OCI-LY1 (cell line): ENCODE measurements at regions not wholly inside any gene's neighbourhood (a gene's known extent, or its start where the extent isn't known, plus 50 kb on each side); places are given as distances from the start of the nearest gene placed in this dataset.

Experiments used
- H2AFZ ChIP-seq: fragments of 200-600 bp; sonication (generic), shearing (Covaris generic); 2 replicates; pipeline ENCODE4 v1.6.0; 2014; ENCODE audit warnings: antibody characterized with exemption, mild to moderate bottlenecking, low read length
- H3F3A ChIP-seq: fragments of 200-600 bp; sonication (generic), shearing (Covaris generic); 2 replicates; pipeline ENCODE4 v1.6.0; 2014; ENCODE audit warnings: mild to moderate bottlenecking, antibody characterized with exemption, low read length, moderate library complexity; ENCODE audit not compliant: insufficient read depth
- H3K27ac ChIP-seq: fragments of 200-600 bp; sonication (generic); 2 replicates; pipeline ENCODE4 v1.5.1; 2014; ENCODE audit warnings: low read length, mixed run types, mild to moderate bottlenecking, low read depth; ENCODE audit not compliant: poor library complexity, severe bottlenecking
- H3K27me3 ChIP-seq: fragments of 200-600 bp; sonication (generic); 2 replicates; pipeline ENCODE4 v1.6.0; 2014; ENCODE audit warnings: antibody characterized with exemption, mild to moderate bottlenecking, low read length, moderate library complexity; ENCODE audit not compliant: insufficient read depth
- H3K36me3 ChIP-seq: fragments of 200-600 bp; sonication (generic); 2 replicates; pipeline ENCODE4 v1.6.1; 2014; ENCODE audit warnings: mild to moderate bottlenecking, antibody characterized with exemption, low read length, moderate library complexity, mixed read lengths; ENCODE audit not compliant: insufficient read depth
- H3K4me1 ChIP-seq: fragments of 200-600 bp; sonication (generic); 2 replicates; pipeline ENCODE4 v1.5.1; 2014; ENCODE audit warnings: mild to moderate bottlenecking, low read length, moderate library complexity; ENCODE audit not compliant: insufficient read depth, severe bottlenecking
- H3K4me2 ChIP-seq: fragments of 200-600 bp; sonication (generic), shearing (Covaris generic); 2 replicates; pipeline ENCODE4 v1.6.1; 2014; ENCODE audit warnings: low read length
- H3K4me3 ChIP-seq: fragments of 200-600 bp; sonication (generic); 2 replicates; pipeline ENCODE4 v1.5.1; 2014; ENCODE audit warnings: low read length, low read depth, mild to moderate bottlenecking, mixed read lengths; ENCODE audit not compliant: poor library complexity, severe bottlenecking
- H3K79me2 ChIP-seq: fragments of 200-600 bp; shearing (Covaris generic); 2 replicates; pipeline ENCODE4 v1.6.1; 2016; ENCODE audit warnings: mixed run types, low read length, mixed read lengths; ENCODE audit not compliant: insufficient read depth
- H3K9ac ChIP-seq: fragments of 200-600 bp; sonication (generic), shearing (Covaris generic); 2 replicates; pipeline ENCODE4 v1.6.1; 2014; ENCODE audit warnings: mild to moderate bottlenecking, low read length, mixed read lengths
- H3K9me2 ChIP-seq: fragments of 200-600 bp; sonication (generic), shearing (Covaris generic); 2 replicates; pipeline ENCODE4 v1.6.1; 2014; ENCODE audit warnings: low read depth, mild to moderate bottlenecking, low read length, mixed read lengths
- H3K9me3 ChIP-seq: fragments of 200-600 bp; shearing (Covaris generic); 2 replicates; pipeline ENCODE4 v1.6.1; 2014; ENCODE audit warnings: low read length, mixed read lengths
- H4K20me1 ChIP-seq: fragments of 200-600 bp; sonication (generic), shearing (Covaris generic); 2 replicates; pipeline ENCODE4 v1.6.0; 2016; ENCODE audit warnings: mild to moderate bottlenecking, low read length; ENCODE audit not compliant: insufficient read depth
- CTCF ChIP-seq: fragments of 200-600 bp; sonication (generic), shearing (Covaris generic); IDR thresholded peaks from 2 replicates; pipeline ENCODE4 v1.5.1; 2017; ENCODE audit warnings: mild to moderate bottlenecking, antibody characterized with exemption, low read length, moderate library complexity, mixed read lengths
- EZH2 ChIP-seq: fragments of 200-600 bp; sonication (generic), shearing (Covaris generic); IDR thresholded peaks from 2 replicates; pipeline ENCODE4 v1.8.0; 2017; ENCODE audit warnings: borderline replicate concordance, mixed run types, mild to moderate bottlenecking, antibody characterized with exemption, low read length, moderate library complexity, mixed read lengths

GRCh38 chr3:176919836-176920765 is 277.2 kb downstream of the TBL1XR1 start:
- Histone ChIP-seq H3K27ac (no peak overlapping the region), H2AFZ (no peak overlapping the region), H3K79me2 (no peaks in the 10 kb centered on the region), H3K4me3 (no peak overlapping the region), H3K9me3 (no peaks in the 10 kb centered on the region), H3K36me3 (no peaks in the 10 kb centered on the region), H3K9me2 (no peaks in the 10 kb centered on the region), H3K9ac (no peak overlapping the region), H4K20me1 (no peaks in the 10 kb centered on the region), H3K4me2 (no peak overlapping the region), H3K27me3 (no peaks in the 10 kb centered on the region), H3K4me1 (no peaks in the 10 kb centered on the region), H3F3A (no peaks in the 10 kb centered on the region)
- TF ChIP-seq CTCF, result no peak
- TF ChIP-seq EZH2, result no peak

GRCh38 chr3:176916777-176917176 is 280.5 kb downstream of the TBL1XR1 start:
- Histone ChIP-seq H3K9ac (no peak overlapping the region), H3K36me3 (no peaks in the 10 kb centered on the region), H3K27me3 (no peaks in the 10 kb centered on the region), H3K4me1 (no peaks in the 10 kb centered on the region), H3K27ac (no peak overlapping the region), H3K9me2 (no peaks in the 10 kb centered on the region), H4K20me1 (no peaks in the 10 kb centered on the region), H3K79me2 (no peaks in the 10 kb centered on the region), H3K4me2 (no peak overlapping the region), H3K4me3 (no peak overlapping the region), H3F3A (no peaks in the 10 kb centered on the region), H2AFZ (no peak overlapping the region), H3K9me3 (no peaks in the 10 kb centered on the region)
- no peak for TF ChIP-seq CTCF
- no peak for TF ChIP-seq EZH2

GRCh38 chr3:176914764-176915163 is 282.5 kb downstream of the TBL1XR1 start:
- no peaks in the 10 kb centered on the region for H3K79me2 ChIP-seq

More at GRCh38 chr3:176914764-176915163, 282.5 kb downstream of the TBL1XR1 start:
- H3K36me3 ChIP-seq, result no peaks in the 10 kb centered on the region
- no peaks in the 10 kb centered on the region for H3F3A ChIP-seq
- H3K9me3 ChIP-seq, result no peaks in the 10 kb centered on the region
- no peak overlapping the region for H3K4me3 ChIP-seq
- H3K4me1 ChIP-seq, result no peaks in the 10 kb centered on the region
- TF ChIP-seq CTCF, result no peak
- TF ChIP-seq EZH2, result no peak
- H3K27ac ChIP-seq, result no peak overlapping the region
- no peaks in the 10 kb centered on the region for H3K27me3 ChIP-seq
- H3K9me2 ChIP-seq, result no peaks in the 10 kb centered on the region
- no peak overlapping the region for H3K9ac ChIP-seq
- no peaks in the 10 kb centered on the region for H4K20me1 ChIP-seq
- H2AFZ ChIP-seq, result no peak overlapping the region
- H3K4me2 ChIP-seq, result no peak overlapping the region
